ENCODE measurements at regions not wholly inside any gene's neighbourhood (a gene's known extent, or its start where the extent isn't known, plus 50 kb on each side); places are given as distances from the start of the nearest gene placed in this dataset.

- Histone ChIP-seq H3K9ac (ENCODE audit: low read depth in 2 of 2, low read length in 2 of 2) (no peak overlapping the region), H3K9me3 (no peaks in the 10 kb centered on the region), H3K27ac (no peak overlapping the region), H3K27me3 (no peaks in the 10 kb centered on the region), H3K4me3 (no peak overlapping the region), H3K36me3 (no peaks in the 10 kb centered on the region), H3K4me1 (no peaks in the 10 kb centered on the region)
- TF ChIP-seq, protein P1, sequence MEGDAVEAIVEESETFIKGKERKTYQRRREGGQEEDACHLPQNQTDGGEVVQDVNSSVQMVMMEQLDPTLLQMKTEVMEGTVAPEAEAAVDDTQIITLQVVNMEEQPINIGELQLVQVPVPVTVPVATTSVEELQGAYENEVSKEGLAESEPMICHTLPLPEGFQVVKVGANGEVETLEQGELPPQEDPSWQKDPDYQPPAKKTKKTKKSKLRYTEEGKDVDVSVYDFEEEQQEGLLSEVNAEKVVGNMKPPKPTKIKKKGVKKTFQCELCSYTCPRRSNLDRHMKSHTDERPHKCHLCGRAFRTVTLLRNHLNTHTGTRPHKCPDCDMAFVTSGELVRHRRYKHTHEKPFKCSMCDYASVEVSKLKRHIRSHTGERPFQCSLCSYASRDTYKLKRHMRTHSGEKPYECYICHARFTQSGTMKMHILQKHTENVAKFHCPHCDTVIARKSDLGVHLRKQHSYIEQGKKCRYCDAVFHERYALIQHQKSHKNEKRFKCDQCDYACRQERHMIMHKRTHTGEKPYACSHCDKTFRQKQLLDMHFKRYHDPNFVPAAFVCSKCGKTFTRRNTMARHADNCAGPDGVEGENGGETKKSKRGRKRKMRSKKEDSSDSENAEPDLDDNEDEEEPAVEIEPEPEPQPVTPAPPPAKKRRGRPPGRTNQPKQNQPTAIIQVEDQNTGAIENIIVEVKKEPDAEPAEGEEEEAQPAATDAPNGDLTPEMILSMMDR (IDR thresholded peaks at IDR 0.05): no peak
- DNase-seq: no peak
- intact Hi-C loops (cut with DNase I): no loop called here
Measured at GRCh38 chr11:131309776-131310175, 60.6 kb upstream of the NTM start.

DNA sequence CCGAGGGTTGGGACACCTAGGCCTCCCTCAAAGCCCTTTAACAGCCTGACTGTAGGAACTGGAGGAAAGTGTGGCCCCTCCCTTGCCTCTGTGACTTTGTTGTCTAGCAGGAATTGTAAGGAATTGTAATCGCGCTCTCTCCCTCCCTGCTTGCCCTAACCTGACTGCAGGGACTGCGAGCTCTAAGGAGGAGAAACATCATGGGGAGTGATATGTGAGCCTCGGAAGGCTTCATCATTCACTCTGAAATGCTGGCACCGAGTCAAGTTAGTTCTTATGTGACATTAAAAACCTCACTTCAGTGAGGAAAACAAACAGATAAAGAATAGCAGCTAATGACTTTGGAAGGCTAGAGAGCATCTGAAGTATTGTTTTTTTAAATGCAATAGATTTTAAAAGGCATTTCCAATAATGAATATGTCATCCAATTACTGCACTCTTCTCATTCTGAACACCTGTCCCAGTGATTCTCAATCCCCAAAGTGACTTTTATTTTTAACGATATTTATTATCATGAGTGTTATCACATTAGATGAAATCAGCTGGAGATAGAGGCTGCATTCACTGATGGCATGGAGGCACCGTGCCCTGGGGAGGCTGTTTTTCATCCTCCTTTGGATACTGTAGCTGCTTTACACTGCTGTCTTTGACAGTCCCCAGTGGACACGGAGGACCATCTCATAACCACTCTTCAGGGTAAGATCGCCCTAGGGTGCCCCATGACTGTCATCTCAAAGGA is 58.5 kb upstream of the NTM start:
- intact Hi-C loops (cut with DNase I): no loop called here
- H3K9me3 ChIP-seq: no peaks in the 10 kb centered on the region
- H3K4me1 ChIP-seq: no peaks in the 10 kb centered on the region
- no peaks in the 10 kb centered on the region for H3K27me3 ChIP-seq
- no peak overlapping the region for H3K27ac ChIP-seq
- no peak for DNase-seq
- H3K36me3 ChIP-seq: no peaks in the 10 kb centered on the region
- no peak overlapping the region for H3K9ac ChIP-seq (ENCODE audit: low read depth in 2 of 2, low read length in 2 of 2)
- H3K4me3 ChIP-seq: no peak overlapping the region
- TF ChIP-seq, protein P1 (IDR thresholded peaks at IDR 0.05): no peak
